T-helper 22 cell (primary cell): ENCODE measurements at regions not wholly inside any gene's neighbourhood (a gene's known extent, or its start where the extent isn't known, plus 50 kb on each side); places are given as distances from the start of the nearest gene placed in this dataset.

ENCODE experiments used
- DNase-seq: peaks from one replicate; pipeline ENCODE4 v3.0.0-alpha.2; 2020; ENCODE audit warnings: low read depth

DNA sequence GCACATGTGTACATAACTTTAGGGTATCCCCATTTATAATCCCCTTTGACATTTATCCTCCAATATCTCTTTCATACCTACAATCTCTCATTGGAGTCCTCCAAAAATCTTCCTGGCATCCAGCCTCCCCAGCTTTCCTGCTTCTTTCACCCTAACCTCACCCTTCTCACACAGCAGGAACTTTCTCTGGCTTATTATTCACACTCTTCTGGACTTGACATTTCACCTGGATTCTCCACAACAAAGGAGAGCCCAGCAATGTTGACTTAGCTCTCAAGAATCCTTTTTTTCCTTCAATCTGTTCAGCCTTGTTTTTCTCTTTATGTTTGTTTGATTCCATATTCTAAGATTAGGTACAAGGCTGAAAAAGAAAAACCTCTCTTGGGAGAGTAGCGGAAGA, 783.6 kb upstream of the ACVR2A start:
- no peak for DNase-seq

DNA sequence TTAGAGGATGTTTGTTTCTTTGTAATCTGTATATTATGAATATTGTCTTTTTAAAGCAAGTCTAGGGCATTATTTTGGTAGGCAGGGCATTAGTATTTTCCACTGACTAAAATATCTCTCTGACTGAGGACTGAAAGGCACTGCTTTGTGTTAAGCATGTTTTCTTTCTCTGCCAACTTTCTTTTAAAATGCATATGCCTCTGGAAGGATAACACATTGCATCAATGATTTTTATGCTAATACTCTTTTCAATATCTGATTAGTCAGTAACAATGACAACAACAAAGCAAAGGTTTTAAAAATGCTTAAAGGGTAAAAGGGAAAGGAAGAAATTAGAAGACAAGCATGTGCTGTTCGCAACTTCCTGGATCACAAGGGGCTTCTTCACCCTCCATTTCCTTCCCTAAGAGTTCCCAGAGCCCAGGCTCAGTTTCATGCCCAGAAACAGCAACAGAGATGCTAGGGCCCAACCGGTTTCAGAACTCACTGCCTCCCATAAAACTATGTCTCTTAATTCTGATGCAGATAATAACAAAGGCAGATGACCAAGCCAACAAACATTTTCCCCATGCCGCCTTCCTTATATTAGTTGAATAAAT, 786.8 kb upstream of the ACVR2A start:
- no peak for DNase-seq

DNA sequence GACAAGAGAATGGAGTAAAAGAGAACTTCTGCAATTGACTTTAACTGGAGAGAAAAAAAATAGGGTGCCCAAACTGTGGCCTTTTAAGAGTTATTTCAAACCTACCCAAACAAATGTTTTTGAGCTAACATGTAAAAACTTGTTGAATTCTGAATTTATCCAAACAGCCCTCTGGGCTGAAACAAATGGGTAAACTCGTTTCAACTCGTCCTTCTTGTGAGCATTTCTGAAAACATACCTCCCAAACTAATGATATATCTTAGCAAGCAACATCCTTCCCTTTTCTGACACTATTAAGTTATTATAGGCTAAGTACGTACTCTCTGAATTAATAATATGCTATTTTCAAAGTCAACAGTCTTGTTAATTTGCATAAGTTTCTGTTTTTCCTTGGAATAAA, 793.0 kb upstream of the ACVR2A start:
- no peak for DNase-seq

DNA sequence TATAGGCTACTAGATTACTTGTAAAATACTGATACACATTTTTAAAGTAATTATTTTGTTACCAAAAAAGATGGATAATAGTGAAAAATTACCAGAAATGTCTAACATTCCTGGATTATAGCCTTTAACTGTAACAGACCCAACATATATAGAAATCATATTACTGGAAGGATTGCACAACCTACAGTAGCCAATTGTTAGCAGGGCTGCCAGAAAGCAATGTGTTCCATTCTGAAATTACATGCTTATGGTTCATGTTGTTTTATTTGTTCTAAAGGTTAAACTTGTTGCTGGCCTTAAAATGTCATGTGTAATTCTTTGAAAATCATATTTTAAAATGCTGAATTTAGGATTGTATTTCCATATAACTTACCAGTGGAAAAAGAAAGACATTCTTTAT, 793.6 kb upstream of the ACVR2A start:
- no peak for DNase-seq

DNA sequence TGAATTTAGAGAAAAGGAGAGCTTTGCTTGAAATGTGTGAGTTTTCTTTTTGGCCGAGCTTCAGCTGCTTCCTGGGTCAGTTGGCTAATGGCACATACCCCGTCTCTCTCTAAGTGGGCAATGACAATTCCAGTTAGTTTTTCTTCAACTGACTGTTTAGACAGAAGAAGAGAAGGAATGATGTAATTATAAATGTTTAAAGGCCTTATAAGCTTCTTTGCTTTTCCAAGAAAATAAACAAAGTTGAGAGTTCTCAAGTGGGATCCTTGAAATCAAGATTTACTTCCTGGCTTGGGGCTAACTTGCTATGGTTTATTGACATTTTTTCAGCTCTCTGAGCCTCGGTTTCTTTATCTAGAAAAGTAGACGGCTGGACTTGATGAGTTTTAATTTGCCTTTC, 794.9 kb upstream of the ACVR2A start:
- no peak for DNase-seq

DNA sequence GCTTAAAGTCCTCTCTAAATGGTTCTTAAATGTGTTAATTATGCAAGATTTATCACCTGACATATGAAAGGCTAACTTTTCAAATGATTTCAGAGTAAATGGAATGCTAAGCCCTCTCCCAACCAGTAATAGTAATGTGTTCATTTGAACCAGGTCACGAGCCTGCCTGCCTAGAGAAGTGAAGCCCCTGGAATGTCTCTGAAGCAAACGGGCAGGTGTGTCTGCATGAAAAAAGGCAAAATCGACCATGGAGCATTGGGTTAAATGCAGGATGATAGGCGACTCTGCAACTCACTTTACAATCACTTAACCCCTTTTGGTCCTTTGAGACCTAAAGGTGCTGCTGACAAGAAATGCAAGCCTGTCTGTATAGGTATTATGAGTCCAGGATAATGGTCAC, 798.4 kb upstream of the ACVR2A start:
- DNase-seq = no peak

DNA sequence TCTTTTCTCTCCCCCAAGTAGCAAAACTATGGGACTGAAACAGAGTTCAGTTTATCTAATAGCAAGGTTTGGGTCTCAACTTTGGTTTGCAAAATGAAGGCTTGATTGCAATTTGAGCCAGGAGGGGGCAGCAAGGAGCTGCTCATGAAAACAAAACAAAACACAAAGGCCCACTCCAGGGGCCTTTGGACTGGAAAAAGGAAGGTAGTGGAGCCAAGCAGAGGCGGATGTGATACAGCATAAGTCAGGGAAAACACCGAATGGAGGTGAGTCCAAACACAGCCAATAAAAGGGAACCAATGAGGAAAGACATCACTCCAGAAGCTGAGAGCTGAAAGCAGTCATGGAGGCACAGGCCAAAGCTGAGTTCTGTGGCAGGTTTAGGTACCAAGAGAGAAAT, 799.7 kb upstream of the ACVR2A start:
- DNase-seq = no peak

DNA sequence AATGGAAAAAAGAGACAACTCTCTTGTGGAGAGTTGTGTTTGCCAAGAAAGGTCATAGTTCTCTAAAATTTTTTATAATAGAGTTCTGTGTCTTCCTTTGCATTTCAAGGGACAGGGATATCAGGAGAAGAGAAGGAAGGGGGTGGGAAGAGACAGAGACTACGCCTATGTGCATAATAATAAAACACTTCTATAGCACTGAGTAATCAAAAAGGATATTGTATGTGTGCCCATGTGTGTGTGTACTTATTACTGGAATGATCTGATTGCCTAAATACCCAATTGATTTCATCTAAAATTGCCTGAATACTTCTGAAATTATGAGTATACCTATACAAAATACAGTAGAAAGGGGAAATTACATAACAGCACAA, 803.7 kb upstream of the ACVR2A start:
- no peak for DNase-seq

DNA sequence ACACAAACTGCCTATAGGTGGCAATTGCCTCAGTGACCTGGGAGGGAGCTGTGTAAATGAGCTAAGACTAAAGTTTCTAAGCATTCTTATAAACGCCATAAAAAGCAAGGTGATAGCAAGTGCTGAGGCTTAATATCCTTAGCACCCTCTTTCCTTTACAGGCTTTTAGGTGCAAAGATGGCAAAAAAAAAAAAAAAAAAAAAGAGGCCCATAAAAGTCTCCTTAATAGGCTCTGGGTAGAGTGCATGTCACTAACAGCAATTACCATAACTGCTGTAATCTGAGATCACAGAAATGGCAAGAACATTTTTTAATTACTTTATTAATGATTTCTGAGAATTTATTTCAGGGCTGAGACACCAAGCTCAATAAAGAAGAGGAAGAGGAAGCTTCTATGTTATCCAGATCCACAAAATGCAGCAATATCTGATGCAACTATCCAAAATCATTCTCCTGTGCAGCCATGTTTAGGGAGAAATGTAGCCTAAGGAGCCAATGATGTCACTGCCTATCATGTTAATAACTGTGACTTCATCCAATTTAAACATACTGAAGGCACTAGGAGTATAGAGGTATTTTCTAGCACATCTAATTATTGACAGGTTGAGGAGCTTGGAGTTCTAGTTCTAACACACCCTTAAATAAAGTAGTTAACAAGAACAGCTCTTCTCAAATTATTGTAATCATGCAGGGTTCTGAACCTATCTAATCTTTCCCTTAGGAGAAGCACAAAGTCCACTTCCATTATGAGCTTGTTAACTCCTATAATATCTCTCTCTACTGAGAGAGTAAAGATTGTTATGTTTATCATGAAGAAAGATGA, 804.3 kb upstream of the ACVR2A start:
- no peak for DNase-seq

DNA sequence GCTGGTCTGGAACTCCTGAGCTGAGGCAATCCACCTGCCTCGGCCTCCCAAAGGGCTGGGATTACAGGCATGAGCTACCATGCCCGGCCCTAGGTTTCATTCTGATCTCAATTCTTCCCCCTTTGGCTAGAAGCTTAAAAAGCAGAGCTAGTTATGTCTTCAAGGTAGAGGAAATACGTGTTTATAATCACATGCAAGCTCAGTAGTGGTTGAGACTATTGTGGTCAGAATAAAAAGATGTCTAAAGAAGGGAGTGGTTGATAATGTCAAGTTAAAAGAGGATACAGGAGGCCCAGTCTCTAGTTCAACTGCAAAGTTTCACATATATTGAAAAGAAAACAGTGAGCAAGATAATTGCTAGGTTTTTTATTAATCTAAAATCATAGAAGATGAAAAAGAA, 807.8 kb upstream of the ACVR2A start:
- DNase-seq = no peak

DNA sequence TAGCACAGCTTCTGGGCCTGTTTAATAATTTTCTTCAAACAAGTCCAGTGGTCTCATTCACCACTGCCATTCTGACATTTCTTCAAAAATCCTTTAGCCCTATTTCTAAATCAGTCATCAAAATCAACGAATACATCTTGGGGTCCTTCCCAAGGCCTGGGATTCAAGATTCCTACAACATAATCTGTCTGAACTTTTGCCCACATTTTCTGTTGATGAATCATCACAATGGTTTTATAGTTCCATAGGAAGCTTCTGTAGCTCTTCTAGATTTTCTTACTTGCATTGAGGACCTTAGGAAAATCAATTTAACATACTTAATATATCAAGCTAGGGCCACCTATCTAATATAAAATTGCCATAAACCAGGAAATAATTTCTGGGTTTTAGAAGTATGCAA, 811.8 kb upstream of the ACVR2A start:
- no peak for DNase-seq

DNA sequence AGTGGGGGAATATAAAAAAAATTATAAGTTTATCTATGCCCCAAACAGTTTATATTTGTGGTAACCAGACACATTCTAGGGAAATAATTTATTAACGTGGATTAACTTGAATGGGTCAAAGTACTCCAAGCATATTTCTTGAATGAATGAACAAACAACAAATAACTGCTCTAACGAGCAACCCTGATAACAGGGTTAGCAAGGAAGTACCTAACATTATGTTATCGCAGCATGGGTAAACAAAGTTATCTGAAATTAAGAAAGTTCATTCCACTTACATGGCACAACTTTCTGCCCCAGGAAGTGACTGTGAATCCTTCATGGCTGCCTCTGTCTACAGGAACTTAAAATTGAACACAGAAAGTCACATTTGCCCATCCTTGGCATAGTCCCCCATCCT, 812.9 kb upstream of the ACVR2A start:
- DNase-seq = no peak

DNA sequence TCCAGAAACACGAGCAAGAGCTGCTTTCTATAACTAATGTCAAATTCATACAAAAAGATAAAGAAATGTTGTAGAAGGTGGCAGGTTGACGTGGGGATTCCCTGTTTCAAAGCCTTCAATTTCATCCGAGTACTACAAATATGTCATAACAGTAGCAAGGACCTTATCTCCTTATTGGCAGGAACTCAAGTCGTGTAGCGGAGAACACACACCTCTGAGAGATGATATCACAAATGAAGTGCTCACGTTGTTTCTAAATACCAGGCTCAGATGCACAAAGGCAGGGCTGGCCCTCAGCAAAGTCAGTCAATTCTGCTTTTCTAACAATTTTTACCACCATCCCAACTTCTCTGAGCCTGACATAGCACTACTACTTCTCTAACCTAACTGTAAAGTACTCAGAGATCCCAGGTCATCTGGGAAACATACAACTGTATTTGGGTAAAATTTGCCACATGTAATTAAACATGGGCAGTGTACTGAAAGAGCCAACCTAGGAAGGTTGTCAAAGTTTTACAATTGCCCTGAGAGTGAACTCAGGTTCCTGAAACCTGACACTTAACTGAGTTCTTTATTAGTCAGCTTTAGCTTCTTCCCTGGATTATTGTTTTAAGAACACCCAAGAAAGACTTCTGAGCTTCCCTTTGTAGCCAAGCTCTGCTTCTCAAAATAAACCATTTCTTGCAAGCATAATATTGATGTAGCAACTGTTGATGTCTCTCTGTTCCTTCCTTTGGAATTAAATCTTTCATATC, 813.7 kb upstream of the ACVR2A start:
- DNase-seq = no peak

DNA sequence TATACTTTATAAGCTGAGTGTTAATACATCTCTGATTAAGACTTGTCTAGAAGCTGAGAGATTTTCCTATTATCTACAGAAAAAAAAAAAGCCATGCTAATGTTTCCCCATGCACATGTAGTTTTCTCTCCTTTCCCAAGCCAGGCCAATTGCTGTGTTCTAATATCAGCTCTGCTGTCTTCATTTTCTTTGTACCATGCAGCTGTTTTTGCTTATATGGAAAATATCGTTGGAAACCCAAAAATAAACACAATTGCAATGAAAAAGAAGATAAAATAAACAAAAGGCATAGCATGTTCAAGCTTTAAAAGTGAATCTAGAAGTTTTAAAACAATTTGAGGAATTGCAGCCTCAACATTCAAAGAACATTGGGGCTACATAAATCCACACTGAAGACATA, 817.4 kb upstream of the ACVR2A start:
- no peak for DNase-seq

DNA sequence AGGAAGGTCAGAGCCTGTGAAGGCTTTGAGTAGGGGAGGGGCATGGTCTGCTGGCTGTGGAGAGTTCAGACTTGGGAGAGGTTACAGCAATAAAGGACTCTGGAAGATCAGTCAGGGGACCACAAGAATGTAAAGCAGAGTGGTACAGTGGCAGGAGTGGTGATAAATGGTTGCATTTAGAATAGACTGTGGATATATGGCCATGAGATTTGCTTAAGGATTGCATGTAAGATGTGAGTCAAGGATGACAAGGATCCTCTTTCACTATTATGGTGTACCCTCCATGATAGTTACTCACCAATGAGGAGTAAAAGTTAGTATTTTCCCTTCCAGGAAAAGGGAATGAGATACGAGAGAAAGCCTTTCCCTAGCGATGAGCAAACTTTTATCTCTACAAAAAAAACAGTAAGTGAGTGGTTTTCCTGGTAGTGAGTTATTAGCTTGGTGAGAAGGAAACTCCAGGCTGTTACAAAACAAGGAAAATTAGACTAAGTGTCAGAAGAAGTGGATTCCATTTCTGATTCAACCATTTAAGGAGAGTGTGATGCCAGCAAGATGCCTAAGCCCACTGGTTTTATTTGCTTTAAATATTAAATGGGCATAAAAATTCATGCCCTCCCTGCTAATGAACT, 818.0 kb upstream of the ACVR2A start:
- no peak for DNase-seq

DNA sequence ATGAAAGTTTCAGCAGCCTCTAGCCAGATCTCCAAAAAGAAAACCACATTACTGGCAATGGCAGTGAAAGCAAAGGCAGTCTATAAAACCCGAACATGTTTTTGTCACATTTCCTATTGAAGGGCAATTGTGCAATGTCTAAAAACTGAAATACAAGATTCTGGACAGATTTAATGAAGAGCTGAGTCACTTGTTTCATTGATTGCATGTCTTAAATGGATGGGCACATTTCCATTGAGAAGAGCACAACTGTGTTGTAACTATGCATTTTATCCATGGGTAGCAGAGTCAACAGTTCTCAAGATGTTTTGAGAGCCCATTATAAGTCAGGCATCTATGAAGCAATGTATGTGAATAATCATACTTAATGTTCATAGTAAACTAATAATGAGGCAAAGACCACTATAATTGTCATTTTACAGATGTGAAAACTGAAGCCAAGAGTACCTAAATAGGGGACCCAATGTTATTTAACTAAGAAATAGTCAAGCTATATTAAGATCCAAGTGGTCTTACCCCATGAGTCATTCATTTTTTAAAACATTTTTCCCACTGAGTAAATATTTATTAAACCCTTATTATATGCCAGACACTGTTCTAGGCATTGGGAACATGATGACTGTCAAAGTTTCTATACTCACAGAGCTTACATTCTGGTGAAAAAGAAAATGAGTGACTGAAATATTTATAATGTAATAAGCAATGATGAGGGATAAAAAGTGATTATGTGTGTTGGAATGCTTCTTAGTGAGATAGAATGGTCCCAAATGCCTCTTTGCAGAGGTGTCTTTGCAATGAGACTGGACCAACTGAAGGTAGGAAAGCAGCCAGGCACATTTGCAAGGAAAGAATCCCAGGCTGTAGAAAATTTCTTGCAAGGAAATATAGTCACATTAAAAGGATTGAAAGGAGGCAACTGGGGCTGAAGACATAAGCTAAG, 818.9 kb upstream of the ACVR2A start:
- no peak for DNase-seq

DNA sequence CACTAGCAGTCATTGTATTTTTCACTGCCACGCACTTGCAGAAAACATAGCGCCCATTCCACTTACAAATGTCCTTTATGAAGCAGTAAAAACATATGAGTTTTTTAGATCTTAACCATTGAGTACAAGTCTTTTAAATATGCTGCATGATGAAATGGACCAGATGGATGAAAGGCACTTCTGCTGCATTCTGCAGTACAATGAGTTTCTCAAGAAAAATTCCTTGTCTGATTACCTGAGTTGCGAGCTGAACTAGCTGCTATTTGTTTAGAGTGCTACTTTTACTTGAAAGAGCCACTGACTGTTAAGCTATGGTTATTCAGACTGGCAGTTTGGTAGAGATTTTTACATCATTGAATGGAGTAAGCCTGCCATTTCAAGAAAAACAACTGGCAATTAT, 825.5 kb upstream of the ACVR2A start:
- no peak for DNase-seq

DNA sequence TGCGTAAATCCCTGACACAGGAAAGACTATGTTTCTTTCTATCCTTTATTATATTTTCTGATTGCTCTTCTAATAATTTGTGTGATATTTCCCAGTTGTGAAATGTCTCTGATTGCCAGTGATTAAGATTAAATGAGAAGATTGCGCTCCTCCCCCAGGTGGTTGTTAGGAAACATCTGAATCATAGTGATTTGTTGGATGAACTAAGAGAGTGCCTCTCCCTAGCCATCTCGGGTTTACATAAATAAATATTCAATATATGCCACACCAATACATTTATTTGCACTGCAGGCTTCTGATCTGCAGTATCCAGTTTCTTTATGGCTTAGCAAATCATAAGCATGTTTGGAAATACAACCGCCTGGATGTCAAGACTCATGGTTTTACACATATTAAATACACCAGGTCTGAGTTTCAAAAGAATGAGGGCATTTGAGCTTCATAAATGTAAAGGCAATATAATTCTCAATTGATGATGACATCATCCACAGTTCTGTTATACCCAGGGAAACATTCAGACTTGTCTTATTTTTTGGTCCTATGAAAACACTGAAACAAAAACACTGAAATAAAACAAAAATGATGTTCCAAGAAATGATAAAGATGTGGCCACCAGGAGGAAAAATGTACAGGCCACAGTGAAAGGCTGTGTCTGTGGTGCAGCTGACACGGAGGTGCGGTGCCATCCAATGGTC, 826.7 kb upstream of the ACVR2A start:
- no peak for DNase-seq

DNA sequence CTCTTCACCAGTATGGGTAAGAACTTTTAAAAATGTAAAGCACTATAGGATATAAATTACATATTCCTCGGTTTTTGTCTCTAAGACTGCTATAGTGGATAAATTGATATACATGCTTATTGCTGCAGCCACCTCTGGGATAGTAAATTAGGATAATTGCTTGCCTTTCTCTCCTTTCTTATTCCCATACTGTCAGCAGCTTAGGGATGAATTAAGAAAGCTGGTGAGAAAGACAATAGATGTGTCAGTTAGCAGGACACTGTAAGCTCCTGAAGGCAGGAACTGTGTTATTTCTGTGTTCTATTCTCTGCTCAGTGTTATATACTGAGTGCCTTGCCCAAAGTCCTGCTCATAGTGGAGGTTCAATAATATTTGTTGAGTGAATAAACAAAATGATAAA, 828.6 kb upstream of the ACVR2A start:
- DNase-seq = no peak

DNA sequence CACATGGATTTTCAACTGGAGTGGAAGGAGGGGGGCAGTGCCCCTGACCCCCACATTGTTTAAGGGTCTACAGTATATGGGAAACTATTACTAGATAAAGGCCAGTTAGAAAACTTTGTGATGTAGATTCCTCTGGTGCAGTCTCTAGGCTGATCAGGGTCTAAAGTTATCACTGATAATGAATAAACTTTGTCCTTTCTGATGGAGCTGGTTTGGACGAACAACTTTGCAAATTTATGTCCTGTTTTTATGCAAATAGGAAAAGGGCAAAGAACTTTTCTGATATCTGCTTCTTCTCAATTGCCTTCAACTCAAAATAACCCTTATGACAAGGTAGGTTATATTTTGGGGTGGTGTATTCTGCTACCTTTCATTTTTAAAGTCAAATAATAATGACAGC, 829.2 kb upstream of the ACVR2A start:
- DNase-seq = no peak

DNA sequence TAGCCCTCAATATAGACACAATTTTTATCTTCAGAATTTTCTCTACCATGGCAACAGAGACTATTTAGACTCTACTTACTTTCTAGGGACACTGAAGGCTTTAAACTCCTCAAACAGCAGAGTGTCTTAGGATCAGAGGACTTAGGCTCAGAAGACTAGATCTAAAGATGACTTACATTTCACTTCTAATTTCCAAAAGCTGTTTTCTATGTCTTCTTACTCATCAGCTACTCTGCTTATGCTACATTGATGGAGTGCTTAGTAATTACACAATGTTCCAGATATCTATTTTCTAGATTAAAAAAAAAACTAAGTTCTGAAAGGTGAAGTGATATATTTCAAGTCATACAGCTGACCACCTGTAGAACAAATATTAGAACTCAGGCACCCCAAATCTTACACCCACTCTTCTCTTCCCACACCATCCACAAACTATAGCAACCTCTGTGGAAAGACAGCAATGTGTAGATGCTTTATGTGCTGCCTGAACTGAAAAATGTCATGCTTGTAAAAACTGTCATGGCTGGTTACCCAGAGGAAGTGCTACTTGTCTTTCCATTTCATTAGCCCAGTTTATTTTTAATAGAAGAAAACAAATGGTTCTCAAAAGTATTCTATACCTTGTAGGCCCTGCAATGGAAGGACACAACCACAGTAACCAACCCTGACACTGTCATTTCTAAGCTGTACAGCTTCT, 831.0 kb upstream of the ACVR2A start:
- no peak for DNase-seq
